Activated CD8-positive, alpha-beta memory T cell treated with anti-CD3 and anti-CD28 coated beads for 1 hour (primary cell): ENCODE measurements at regions not wholly inside any gene's neighbourhood (a gene's known extent, or its start where the extent isn't known, plus 50 kb on each side); places are given as distances from the start of the nearest gene placed in this dataset.
"Not testable (repeated sequence)": the region's sequence is repeated elsewhere in the genome, so short reads cannot be mapped to it uniquely, and the experiment has no call there.

ENCODE experiments used
- DNase-seq, 2 donors: peaks; one replicate each; pipeline ENCODE4 v3.0.0-alpha.2; 2020; ENCODE audit warnings: low read depth in 1 of 2; ENCODE audit errors: extremely low read depth in 1 of 2

GRCh38 chr2:33704406-33704855 is 105.3 kb upstream of the FAM98A start:
- DNase-seq, result no peak

GRCh38 chr2:33696234-33696633 is 97.1 kb upstream of the FAM98A start:
- DNase-seq, result no peak

GRCh38 chr2:33694904-33695303 is 95.8 kb upstream of the FAM98A start:
- DNase-seq, result no peak

GRCh38 chr2:33690686-33691085 is 91.6 kb upstream of the FAM98A start:
- not testable (repeated sequence) for DNase-seq

GRCh38 chr2:33681364-33681757 is 82.3 kb upstream of the FAM98A start:
- no peak for DNase-seq

GRCh38 chr2:33680644-33681363 is 81.7 kb upstream of the FAM98A start:
- DNase-seq, result no peak

- DNase-seq, result no peak
These were observed 79.3 kb upstream of the FAM98A start for GRCh38 chr2:33678436-33678835.

- DNase-seq, result no peak
These were observed 74.8 kb upstream of the FAM98A start for GRCh38 chr2:33673937-33674336.

- no peak for DNase-seq
These were observed 73.8 kb upstream of the FAM98A start for GRCh38 chr2:33672896-33673295.

GRCh38 chr2:33672389-33672788 is 73.3 kb upstream of the FAM98A start:
- no peak for DNase-seq

- no peak for DNase-seq
These were observed 72.1 kb upstream of the FAM98A start for GRCh38 chr2:33671198-33671597.

- DNase-seq, result no peak
These were observed 71.4 kb upstream of the FAM98A start for GRCh38 chr2:33670392-33670937.

- no peak for DNase-seq
These were observed 67.8 kb upstream of the FAM98A start for GRCh38 chr2:33666879-33667278.

GRCh38 chr2:33665039-33665438 is 65.9 kb upstream of the FAM98A start:
- no peak for DNase-seq

GRCh38 chr2:33660416-33661123 is 61.5 kb upstream of the FAM98A start:
- DNase-seq, result no peak

- no peak for DNase-seq
These were observed 56.7 kb upstream of the FAM98A start for GRCh38 chr2:33655626-33656320.

- DNase-seq, result no peak
These were observed 53.7 kb upstream of the FAM98A start for GRCh38 chr2:33652830-33653229.

- no peak for DNase-seq
These were observed 51.1 kb upstream of the FAM98A start for GRCh38 chr2:33650171-33650570.
